Neural cell (in vitro differentiated cells): ENCODE measurements at regions not wholly inside any gene's neighbourhood (a gene's known extent, or its start where the extent isn't known, plus 50 kb on each side); places are given as distances from the start of the nearest gene placed in this dataset.

Experiments used
- H2AFZ ChIP-seq: fragments of 200-600, 300-800 bp; sonication (generic), shearing (Covaris generic); 2 replicates; pipeline ENCODE4 v1.6.0; 2014; ENCODE audit warnings: low read depth, mild to moderate bottlenecking, antibody characterized with exemption, low read length, moderate library complexity
- H3F3A ChIP-seq: fragments of 200-600 bp; shearing (Covaris generic); 2 replicates; pipeline ENCODE4 v1.6.1; 2016; ENCODE audit warnings: mild to moderate bottlenecking, moderate library complexity, mixed read lengths, antibody characterized with exemption, low read length; ENCODE audit not compliant: insufficient read depth, poor library complexity, severe bottlenecking
- H3K27ac ChIP-seq: fragments of 200-600, 300-800 bp; sonication (generic), shearing (Covaris generic); 2 replicates; pipeline ENCODE4 v1.5.1; 2014; ENCODE audit warnings: mild to moderate bottlenecking, low read length, moderate library complexity
- H3K27me3 ChIP-seq: fragments of 300-800, 200-600 bp; sonication (generic), shearing (Covaris generic); 2 replicates; pipeline ENCODE4 v1.6.0; 2014; ENCODE audit warnings: mild to moderate bottlenecking, low read depth, low read length, moderate library complexity; ENCODE audit not compliant: insufficient read depth
- H3K36me3 ChIP-seq: fragments of 300-800, 200-600 bp; sonication (generic), shearing (Covaris generic); 2 replicates; pipeline ENCODE4 v1.5.1; 2014; ENCODE audit warnings: mild to moderate bottlenecking, antibody characterized with exemption, low read length, moderate library complexity; ENCODE audit not compliant: insufficient read depth
- H3K4me2 ChIP-seq: fragments of 300-800, 200-600 bp; sonication (generic), shearing (Covaris generic); 2 replicates; pipeline ENCODE4 v1.6.0; 2014; ENCODE audit warnings: mild to moderate bottlenecking, low read length
- H3K4me3 ChIP-seq: fragments of 300-800, 200-600 bp; sonication (generic), shearing (Covaris generic); 2 replicates; pipeline ENCODE4 v1.5.1; 2014; ENCODE audit warnings: mild to moderate bottlenecking, low read length, moderate library complexity
- H3K79me2 ChIP-seq: fragments of 200-600 bp; shearing (Covaris generic); replicated peaks from 2 replicates; pipeline ENCODE4 v1.6.0; 2014; ENCODE audit warnings: mild to moderate bottlenecking, low read length, moderate library complexity; ENCODE audit not compliant: insufficient read depth
- H3K9ac ChIP-seq: fragments of 300-800, 200-600 bp; sonication (generic), shearing (Covaris generic); 2 replicates; pipeline ENCODE4 v1.6.1; 2016; ENCODE audit warnings: mild to moderate bottlenecking, low read length, mixed read lengths
- H3K9me2 ChIP-seq: fragments of 200-600 bp; shearing (Covaris generic); 2 replicates; pipeline ENCODE4 v1.6.1; 2016; ENCODE audit warnings: mild to moderate bottlenecking, low read length, mixed read lengths; ENCODE audit not compliant: insufficient read depth
- H3K9me3 ChIP-seq: fragments of 200-600, 300-800 bp; sonication (generic), shearing (Covaris generic); 2 replicates; pipeline ENCODE4 v1.6.1; 2016; ENCODE audit warnings: mild to moderate bottlenecking, mixed run types, low read length, moderate library complexity, mixed read lengths
- H4K20me1 ChIP-seq: fragments of 200-600 bp; shearing (Covaris generic); 2 replicates; pipeline ENCODE4 v1.6.1; 2016; ENCODE audit warnings: mild to moderate bottlenecking, mixed run types; ENCODE audit not compliant: insufficient read depth
- CTCF ChIP-seq: fragments of 450-650 bp; IDR thresholded peaks from 2 replicates; pipeline ENCODE4 v1.5.1; 2014; ENCODE audit warnings: antibody characterized with exemption, mild to moderate bottlenecking, moderate library complexity; ENCODE audit not compliant: poor library complexity, severe bottlenecking
- EP300 ChIP-seq: fragments of 450-650 bp; conservative IDR thresholded peaks from 2 replicates; pipeline ENCODE4 v1.6.1; 2014; ENCODE audit warnings: antibody characterized with exemption, mild to moderate bottlenecking, moderate library complexity; ENCODE audit not compliant: poor library complexity, severe bottlenecking
- EZH2 ChIP-seq: fragments of 200-600, 300-800 bp; shearing (Covaris generic), sonication (generic); IDR thresholded peaks from 2 replicates; pipeline ENCODE4 v1.6.1; 2014; ENCODE audit warnings: antibody characterized with exemption, low read length, borderline replicate concordance, mild to moderate bottlenecking; ENCODE audit not compliant: insufficient read depth, poor library complexity, severe bottlenecking
- MXI1 ChIP-seq: fragments of 450-650 bp; conservative IDR thresholded peaks from 2 replicates; pipeline ENCODE4 v1.6.1; 2014; ENCODE audit warnings: antibody characterized with exemption, mild to moderate bottlenecking; ENCODE audit not compliant: poor library complexity, severe bottlenecking
- POLR2AphosphoS5 ChIP-seq: IDR thresholded peaks from 2 replicates; pipeline ENCODE4 v1.6.1; 2012
- RAD21 ChIP-seq: fragments of 450-650 bp; conservative IDR thresholded peaks from 2 replicates; pipeline ENCODE4 v1.6.1; 2014; ENCODE audit warnings: antibody characterized with exemption, mild to moderate bottlenecking, moderate library complexity
- SMC3 ChIP-seq: fragments of 450-650 bp; conservative IDR thresholded peaks from 2 replicates; pipeline ENCODE4 v1.6.1; 2014; ENCODE audit warnings: antibody characterized with exemption, mild to moderate bottlenecking, moderate library complexity; ENCODE audit not compliant: poor library complexity
- TAF1 ChIP-seq: IDR thresholded peaks from 2 replicates; pipeline ENCODE4 v1.6.1; 2012; ENCODE audit warnings: low read depth
- TF ChIP-seq, protein P1 (sequence below): IDR thresholded peaks from 2 replicates; pipeline ENCODE4 v1.6.1; 2012; ENCODE audit warnings: borderline replicate concordance

- Histone ChIP-seq H3K79me2 (no peaks in the 10 kb centered on the region), H4K20me1 (no peaks in the 10 kb centered on the region), H2AFZ (no peak overlapping the region), H3K4me3 (no peak overlapping the region), H3K9me3 (no peaks in the 10 kb centered on the region), H3K9me2 (no peaks in the 10 kb centered on the region), H3K4me2 (no peak overlapping the region), H3K27me3 (no peaks in the 10 kb centered on the region), H3K36me3 (no peaks in the 10 kb centered on the region), H3K27ac (no peak overlapping the region), H3K9ac (no peak overlapping the region), H3F3A (no peaks in the 10 kb centered on the region)
- TF ChIP-seq MXI1, result no peak
- TF ChIP-seq, protein P1, sequence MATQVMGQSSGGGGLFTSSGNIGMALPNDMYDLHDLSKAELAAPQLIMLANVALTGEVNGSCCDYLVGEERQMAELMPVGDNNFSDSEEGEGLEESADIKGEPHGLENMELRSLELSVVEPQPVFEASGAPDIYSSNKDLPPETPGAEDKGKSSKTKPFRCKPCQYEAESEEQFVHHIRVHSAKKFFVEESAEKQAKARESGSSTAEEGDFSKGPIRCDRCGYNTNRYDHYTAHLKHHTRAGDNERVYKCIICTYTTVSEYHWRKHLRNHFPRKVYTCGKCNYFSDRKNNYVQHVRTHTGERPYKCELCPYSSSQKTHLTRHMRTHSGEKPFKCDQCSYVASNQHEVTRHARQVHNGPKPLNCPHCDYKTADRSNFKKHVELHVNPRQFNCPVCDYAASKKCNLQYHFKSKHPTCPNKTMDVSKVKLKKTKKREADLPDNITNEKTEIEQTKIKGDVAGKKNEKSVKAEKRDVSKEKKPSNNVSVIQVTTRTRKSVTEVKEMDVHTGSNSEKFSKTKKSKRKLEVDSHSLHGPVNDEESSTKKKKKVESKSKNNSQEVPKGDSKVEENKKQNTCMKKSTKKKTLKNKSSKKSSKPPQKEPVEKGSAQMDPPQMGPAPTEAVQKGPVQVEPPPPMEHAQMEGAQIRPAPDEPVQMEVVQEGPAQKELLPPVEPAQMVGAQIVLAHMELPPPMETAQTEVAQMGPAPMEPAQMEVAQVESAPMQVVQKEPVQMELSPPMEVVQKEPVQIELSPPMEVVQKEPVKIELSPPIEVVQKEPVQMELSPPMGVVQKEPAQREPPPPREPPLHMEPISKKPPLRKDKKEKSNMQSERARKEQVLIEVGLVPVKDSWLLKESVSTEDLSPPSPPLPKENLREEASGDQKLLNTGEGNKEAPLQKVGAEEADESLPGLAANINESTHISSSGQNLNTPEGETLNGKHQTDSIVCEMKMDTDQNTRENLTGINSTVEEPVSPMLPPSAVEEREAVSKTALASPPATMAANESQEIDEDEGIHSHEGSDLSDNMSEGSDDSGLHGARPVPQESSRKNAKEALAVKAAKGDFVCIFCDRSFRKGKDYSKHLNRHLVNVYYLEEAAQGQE, result no peak
- no peak for TF ChIP-seq RAD21
- TF ChIP-seq EP300, result no peak
Observed at GRCh38 chr11:79512706-79513469, 72.1 kb upstream of the TENM4 start.

DNA sequence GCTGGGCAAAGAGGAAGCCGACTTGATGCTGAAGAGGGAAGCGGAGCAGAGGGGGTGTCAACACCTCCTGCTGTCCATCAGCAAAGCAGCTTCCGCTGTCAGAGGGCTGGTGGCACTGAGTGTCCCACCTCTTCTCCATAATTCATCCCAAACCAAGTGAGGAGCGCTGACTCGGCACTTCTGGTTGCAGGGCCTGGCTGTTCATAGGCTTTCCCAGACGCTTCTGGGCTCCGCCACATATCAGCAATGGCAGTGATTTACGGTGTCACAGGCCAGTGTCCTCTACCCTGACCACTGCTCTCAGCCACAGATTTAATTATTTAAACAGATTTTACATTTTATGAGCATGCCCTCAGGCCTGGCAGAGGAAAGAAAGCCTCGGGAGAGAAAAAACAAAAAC lies 70.1 kb upstream of the TENM4 start:
- no peaks in the 10 kb centered on the region for H3K9me3 ChIP-seq
- H4K20me1 ChIP-seq, result no peaks in the 10 kb centered on the region
- H3K9ac ChIP-seq, result no peak overlapping the region
- no peak overlapping the region for H3K27ac ChIP-seq
- H3K4me2 ChIP-seq, result no peak overlapping the region
- no peaks in the 10 kb centered on the region for H3F3A ChIP-seq
- TF ChIP-seq MXI1 (no peak), EP300 (no peak), SMC3 (no peak), POLR2AphosphoS5 (no peak), TAF1 (no peak), CTCF (no peak), EZH2 (no peak)
- TF ChIP-seq, protein P1, result no peak
- no peak overlapping the region for H2AFZ ChIP-seq
- H3K27me3 ChIP-seq, result no peaks in the 10 kb centered on the region
- H3K36me3 ChIP-seq, result no peaks in the 10 kb centered on the region
- no peak overlapping the region for H3K4me3 ChIP-seq
- no peaks in the 10 kb centered on the region for H3K79me2 ChIP-seq
- H3K9me2 ChIP-seq, result no peaks in the 10 kb centered on the region
